Keratinocyte (primary cell): ENCODE measurements at regions not wholly inside any gene's neighbourhood (a gene's known extent, or its start where the extent isn't known, plus 50 kb on each side); places are given as distances from the start of the nearest gene placed in this dataset.

ENCODE experiments used
- DNase-seq: peaks from one replicate; pipeline ENCODE4 v3.0.0-alpha.2; 2011; ENCODE audit warnings: low read depth, missing footprints, low spot score
- FAIRE-seq: peaks from 2 replicates; lab custom pipeline; 2011; peaks lifted over from hg19 to GRCh38; lab: Jason Lieb, UNC
- H2AFZ ChIP-seq: 2 replicates; pipeline ENCODE4 v1.6.0; 2012; ENCODE audit warnings: low read length, control low read depth, inconsistent platforms; ENCODE audit not compliant: control insufficient read depth
- H3K27ac ChIP-seq: 2 replicates; pipeline ENCODE4 v1.5.1; 2011; ENCODE audit warnings: low read length; ENCODE audit not compliant: control insufficient read depth, insufficient read depth
- H3K27me3 ChIP-seq: 3 replicates; pipeline ENCODE4 v1.6.0; 2011; ENCODE audit warnings: low read length; ENCODE audit not compliant: control insufficient read depth, insufficient read depth; ENCODE audit errors: extremely low read depth
- H3K36me3 ChIP-seq, 2 experiments: 2 replicates in 1 of 2; 3 replicates in 1 of 2; pipeline ENCODE4 v1.5.1; 2011; ENCODE audit warnings: low read length in 2 of 2, mild to moderate bottlenecking in 1 of 2; ENCODE audit not compliant: control insufficient read depth in 2 of 2, insufficient read depth in 2 of 2; ENCODE audit errors: extremely low read depth in 1 of 2
- H3K4me1 ChIP-seq: 3 replicates; pipeline ENCODE4 v1.5.1; 2011; ENCODE audit warnings: low read length; ENCODE audit not compliant: control insufficient read depth, insufficient read depth; ENCODE audit errors: extremely low read depth
- H3K4me2 ChIP-seq: 3 replicates; pipeline ENCODE4 v1.6.0; 2011; ENCODE audit warnings: low read depth, low read length; ENCODE audit not compliant: control insufficient read depth, insufficient read depth; ENCODE audit errors: extremely low read depth
- H3K4me3 ChIP-seq, 3 experiments: fragments of 200-600 bp in 1 of 3; sonication (generic) in 1 of 3; 2 replicates in 2 of 3; 3 replicates in 1 of 3; pipeline ENCODE4 v1.5.1; 2011 to 2016; ENCODE audit warnings: low read length in 3 of 3, mild to moderate bottlenecking in 3 of 3, control low read depth in 2 of 3, inconsistent platforms in 1 of 3, low read depth in 1 of 3, mixed read lengths in 1 of 3, mixed run types in 1 of 3, moderate library complexity in 1 of 3; ENCODE audit not compliant: control insufficient read depth in 2 of 3, insufficient read depth in 2 of 3; ENCODE audit errors: extremely low read depth in 1 of 3
- H3K79me2 ChIP-seq: 2 replicates; pipeline ENCODE4 v1.6.0; 2012; ENCODE audit warnings: low read length; ENCODE audit not compliant: control insufficient read depth, insufficient read depth
- H3K9ac ChIP-seq: 3 replicates; pipeline ENCODE4 v1.6.0; 2011; ENCODE audit warnings: low read length; ENCODE audit not compliant: control insufficient read depth, insufficient read depth; ENCODE audit errors: extremely low read depth
- H3K9me1 ChIP-seq: 3 replicates; pipeline ENCODE4 v1.6.0; 2011; ENCODE audit warnings: low read length; ENCODE audit not compliant: control insufficient read depth, insufficient read depth; ENCODE audit errors: extremely low read depth
- H3K9me3 ChIP-seq: 2 replicates; pipeline ENCODE4 v1.5.1; 2012; ENCODE audit warnings: low read depth, low read length; ENCODE audit not compliant: control insufficient read depth
- H4K20me1 ChIP-seq: 3 replicates; pipeline ENCODE4 v1.6.0; 2011; ENCODE audit warnings: low read length; ENCODE audit not compliant: control insufficient read depth, insufficient read depth; ENCODE audit errors: extremely low read depth
- CTCF ChIP-seq, 3 experiments: IDR thresholded peaks in 1 of 3; conservative IDR thresholded peaks in 1 of 3; optimal IDR thresholded peaks in 1 of 3; 2 replicates in 2 of 3; 3 replicates in 1 of 3; pipeline versions ENCODE3 to v1.5.1; 2011; ENCODE audit warnings: low read length in 3 of 3, mild to moderate bottlenecking in 3 of 3, moderate library complexity in 2 of 3, control low read depth in 1 of 3, inconsistent platforms in 1 of 3; ENCODE audit not compliant: insufficient read depth in 2 of 3; ENCODE audit errors: extremely low read depth in 1 of 3
- EZH2 ChIP-seq: IDR thresholded peaks from one replicate; pipeline ENCODE4 v1.6.1; 2012; ENCODE audit warnings: inconsistent platforms, mild to moderate bottlenecking, low read length, moderate library complexity
- dilution Hi-C: fragments of 300-500 bp; cut with MboI; formaldehyde crosslinking; loops from one replicate; pipeline ENCODE4 v1.7.0; 2020; ENCODE audit warnings: low sequenced_read_pairs; ENCODE audit not compliant: extremely low pct_ligation_motif_present

- no peaks in the 10 kb centered on the region for H3K36me3 ChIP-seq
- no peaks in the 10 kb centered on the region for H3K9me3 ChIP-seq
- no peaks in the 10 kb centered on the region for H3K79me2 ChIP-seq
- H3K4me3 ChIP-seq, result no peak overlapping the region
- no peaks in the 10 kb centered on the region for H3K9me1 ChIP-seq
- TF ChIP-seq EZH2 (no peak), CTCF (optimal IDR thresholded peaks at IDR 0.05 in 1 of 3, IDR thresholded peaks at IDR 0.05 in 1 of 3, conservative IDR thresholded peaks at IDR 0.05 in 1 of 3; ENCODE audit: extremely low read depth in 1 of 3, insufficient read depth in 2 of 3, low read length in 3 of 3) (no peak)
- DNase-seq (no peak), FAIRE-seq (no peak)
- H3K27me3 ChIP-seq, result no peaks in the 10 kb centered on the region
- no peak overlapping the region for H3K4me2 ChIP-seq
- peaks cover 4% of the 10 kb centered on the region for H3K4me1 ChIP-seq
- dilution Hi-C loops, result no loop called here
- no peak overlapping the region for H3K9ac ChIP-seq
- H4K20me1 ChIP-seq, result no peaks in the 10 kb centered on the region
- no peak overlapping the region for H3K27ac ChIP-seq
- no peak overlapping the region for H2AFZ ChIP-seq
Measured at GRCh38 chr17:33469911-33470310, 176.8 kb upstream of the ASIC2 start.

GRCh38 chr17:33473061-33473460, 180.0 kb upstream of the ASIC2 start:
- FAIRE-seq (no peak), DNase-seq (no peak)
- dilution Hi-C loops, result no loop called here
- Histone ChIP-seq H3K4me1 (peaks cover 4% of the 10 kb centered on the region), H4K20me1 (no peaks in the 10 kb centered on the region), H3K9me3 (no peaks in the 10 kb centered on the region), H2AFZ (no peak overlapping the region), H3K27me3 (no peaks in the 10 kb centered on the region), H3K79me2 (no peaks in the 10 kb centered on the region), H3K4me2 (no peak overlapping the region), H3K27ac (no peak overlapping the region), H3K4me3 (no peak overlapping the region), H3K9ac (no peak overlapping the region), H3K36me3 (no peaks in the 10 kb centered on the region), H3K9me1 (no peaks in the 10 kb centered on the region)
- TF ChIP-seq EZH2 (no peak), CTCF (optimal IDR thresholded peaks at IDR 0.05 in 1 of 3, IDR thresholded peaks at IDR 0.05 in 1 of 3, conservative IDR thresholded peaks at IDR 0.05 in 1 of 3; ENCODE audit: extremely low read depth in 1 of 3, insufficient read depth in 2 of 3, low read length in 3 of 3) (no peak)
